GM23338 (cell line): ENCODE measurements at regions not wholly inside any gene's neighbourhood (a gene's known extent, or its start where the extent isn't known, plus 50 kb on each side); places are given as distances from the start of the nearest gene placed in this dataset.

ENCODE experiments used
- ATAC-seq: fragments of 200-7000 bp; cut with Tn5 transposase; 3 replicates; pipeline ENCODE4 v1.9.1; 2020
- DNase-seq: peaks from one replicate; pipeline ENCODE4 v3.0.0-alpha.2; 2015; ENCODE audit warnings: low spot score
- H2AFZ ChIP-seq: fragments of 200-600 bp; sonication (generic); 2 replicates; pipeline ENCODE4 v1.8.0; 2016; ENCODE audit warnings: antibody characterized with exemption, mild to moderate bottlenecking, moderate library complexity
- H3F3A ChIP-seq: fragments of 200-600 bp; sonication (generic); replicated peaks from 2 replicates; pipeline ENCODE4 v1.8.0; 2017; ENCODE audit warnings: antibody characterized with exemption, mixed run types, low read depth
- H3K27ac ChIP-seq: fragments of 200-600 bp; sonication (generic); 2 replicates; pipeline ENCODE4 v1.6.1; 2016; ENCODE audit warnings: low read depth
- H3K27me3 ChIP-seq: fragments of 200-600 bp; sonication (generic); 2 replicates; pipeline ENCODE4 v1.8.0; 2016; ENCODE audit warnings: mild to moderate bottlenecking, mixed run types, moderate library complexity; ENCODE audit not compliant: insufficient read depth
- H3K36me3 ChIP-seq: fragments of 200-600 bp; sonication (generic); 2 replicates; pipeline ENCODE4 v1.8.0; 2016; ENCODE audit warnings: mild to moderate bottlenecking; ENCODE audit not compliant: insufficient read depth
- H3K4me1 ChIP-seq: fragments of 200-600 bp; sonication (generic); 2 replicates; pipeline ENCODE4 v1.8.0; 2016; ENCODE audit warnings: mild to moderate bottlenecking, moderate library complexity; ENCODE audit not compliant: insufficient read depth
- H3K4me2 ChIP-seq: fragments of 200-600 bp; sonication (generic); 2 replicates; pipeline ENCODE4 v1.7.1; 2017; ENCODE audit warnings: mixed run types
- H3K4me3 ChIP-seq: fragments of 200-600 bp; sonication (generic); 2 replicates; pipeline ENCODE4 v1.6.1; 2016; ENCODE audit warnings: mixed run types
- H3K79me2 ChIP-seq: fragments of 200-600 bp; sonication (generic); replicated peaks from 2 replicates; pipeline ENCODE4 v1.8.0; 2017; ENCODE audit warnings: mild to moderate bottlenecking; ENCODE audit not compliant: insufficient read depth
- H3K9me2 ChIP-seq: fragments of 200-600 bp; sonication (generic); 2 replicates; pipeline ENCODE4 v1.8.0; 2017; ENCODE audit not compliant: insufficient read depth
- H4K20me1 ChIP-seq: fragments of 200-600 bp; sonication (generic); replicated peaks from 2 replicates; pipeline ENCODE4 v1.8.0; 2017; ENCODE audit warnings: mild to moderate bottlenecking; ENCODE audit not compliant: insufficient read depth
- H3K27ac Mint-ChIP-seq: 2 replicates; pipeline ENCODE4 v1.8.0; 2020; ENCODE audit warnings: inconsistent platforms, mild to moderate bottlenecking, moderate library complexity, mixed read lengths
- H3K27me3 Mint-ChIP-seq: 3 replicates; pipeline ENCODE4 v1.8.0; 2022; ENCODE audit warnings: low read depth, mild to moderate bottlenecking, moderate library complexity, mixed read lengths, inconsistent platforms; ENCODE audit not compliant: insufficient read depth, poor library complexity
- H3K36me3 Mint-ChIP-seq: 3 replicates; pipeline ENCODE4 v1.8.0; 2021; ENCODE audit warnings: low read depth, mild to moderate bottlenecking, inconsistent platforms, moderate library complexity, mixed read lengths
- H3K4me1 Mint-ChIP-seq: 3 replicates; pipeline ENCODE4 v1.8.0; 2020; ENCODE audit warnings: mild to moderate bottlenecking, inconsistent platforms, mixed read lengths
- H3K4me3 Mint-ChIP-seq: 3 replicates; pipeline ENCODE4 v1.8.0; 2021; ENCODE audit warnings: moderate library complexity, mild to moderate bottlenecking, inconsistent platforms, mixed read lengths
- H3K9me3 Mint-ChIP-seq: 3 replicates; pipeline ENCODE4 v1.8.0; 2020; ENCODE audit warnings: moderate library complexity, mild to moderate bottlenecking, inconsistent platforms, mixed read lengths
- CREB1 ChIP-seq: fragments of 250-450 bp; sonication (Bioruptor Pico); IDR thresholded peaks from 2 replicates; pipeline ENCODE4 v1.5.0; 2020; ENCODE audit warnings: low read depth, mild to moderate bottlenecking, moderate library complexity
- CTCF ChIP-seq, 2 experiments: fragments of 200-600 bp in 1 of 2; sonication (generic) in 1 of 2; conservative IDR thresholded peaks; 2 replicates each; pipeline versions ENCODE4 v1.5.1 to v1.6.1; 2016 to 2017; ENCODE audit warnings: antibody characterized with exemption in 2 of 2, low read depth in 2 of 2, mild to moderate bottlenecking in 2 of 2, moderate library complexity in 1 of 2
- ETS1 ChIP-seq: IDR thresholded peaks from 2 replicates; pipeline ENCODE4 v1.6.1; 2016; ENCODE audit warnings: antibody characterized with exemption
- EZH2phosphoT487 ChIP-seq: fragments of 200-600 bp; sonication (generic); IDR thresholded peaks from one replicate; pipeline ENCODE4 v1.8.1; 2018; ENCODE audit warnings: antibody characterized with exemption; ENCODE audit not compliant: unreplicated experiment
- JUNB ChIP-seq: IDR thresholded peaks from one replicate; pipeline ENCODE4 v1.6.1; 2016; ENCODE audit warnings: antibody characterized with exemption; ENCODE audit not compliant: unreplicated experiment
- NANOG ChIP-seq: IDR thresholded peaks from 2 replicates; pipeline ENCODE4 v1.6.1; 2016; ENCODE audit warnings: antibody characterized with exemption, borderline replicate concordance
- POLR2AphosphoS5 ChIP-seq: IDR thresholded peaks from 2 replicates; pipeline ENCODE4 v1.6.1; 2016; ENCODE audit warnings: antibody characterized with exemption, low read depth
- REST ChIP-seq: IDR thresholded peaks from one replicate; pipeline ENCODE4 v1.6.1; 2018; ENCODE audit warnings: antibody characterized with exemption; ENCODE audit not compliant: unreplicated experiment
- STAT1 ChIP-seq: IDR thresholded peaks from one replicate; pipeline ENCODE4 v1.6.1; 2016; ENCODE audit warnings: antibody characterized with exemption; ENCODE audit not compliant: unreplicated experiment
- ZNF114 ChIP-seq: fragments of 250-450 bp; sonication (Bioruptor Pico); IDR thresholded peaks from 2 replicates; pipeline ENCODE4 v1.5.0; 2020; ENCODE audit warnings: mild to moderate bottlenecking, moderate library complexity
- ZNF331 ChIP-seq: fragments of 250-450 bp; sonication (Bioruptor Pico); IDR thresholded peaks from 2 replicates; pipeline ENCODE4 v1.5.0; 2020; ENCODE audit warnings: low read depth, mild to moderate bottlenecking, moderate library complexity
- ZNF462 ChIP-seq: fragments of 250-450 bp; sonication (Bioruptor Pico); IDR thresholded peaks from 2 replicates; pipeline ENCODE4 v1.5.0; 2020; ENCODE audit warnings: mild to moderate bottlenecking, moderate library complexity

GRCh38 chr1:166594646-166595045 is 244.6 kb upstream of the POGK start (continued):
- TF ChIP-seq ETS1, result no peak

- no peak overlapping the region for H3K27ac ChIP-seq
- no peak for ATAC-seq
- no peaks in the 10 kb centered on the region for H3K4me1 ChIP-seq
- H2AFZ ChIP-seq, result no peak overlapping the region
- Mint-ChIP-seq H3K36me3 (peaks cover 8% of the 10 kb centered on the region; the same call in 1 of the 3 replicates), H3K4me1 (no peaks in the 10 kb centered on the region), H3K27me3 (peaks cover 2% of the 10 kb centered on the region), H3K4me3 (no peak overlapping the region), H3K9me3 (peaks cover 13% of the 10 kb centered on the region; the same call in 2 of the 3 replicates), H3K27ac (no peak overlapping the region)
- no peaks in the 10 kb centered on the region for H4K20me1 ChIP-seq
- DNase-seq, result no peak
- H3K4me3 ChIP-seq, result no peak overlapping the region
- H3K79me2 ChIP-seq, result no peaks in the 10 kb centered on the region
- H3F3A ChIP-seq, result no peaks in the 10 kb centered on the region
- no peaks in the 10 kb centered on the region; the same call in 1 of the 2 replicates for H3K9me2 ChIP-seq
- no peak overlapping the region for H3K4me2 ChIP-seq
- no peaks in the 10 kb centered on the region for H3K27me3 ChIP-seq
- peaks cover 9% of the 10 kb centered on the region; the same call in 1 of the 2 replicates for H3K36me3 ChIP-seq
- TF ChIP-seq JUNB (no peak), ZNF331 (CRISPR knock-in tag) (no peak), EZH2phosphoT487 (no peak), REST (no peak), CREB1 (CRISPR knock-in tag) (no peak), ZNF462 (CRISPR knock-in tag) (no peak), ETS1 (no peak), ZNF114 (CRISPR knock-in tag) (no peak), POLR2AphosphoS5 (no peak), CTCF (conservative IDR thresholded peaks at IDR 0.05; ENCODE audit: low read depth in 2 of 2) (no peak), NANOG (no peak), STAT1 (no peak)
Observed at GRCh38 chr1:166597516-166597915, 241.8 kb upstream of the POGK start.
